SK-N-SH (cell line): ENCODE measurements at regions not wholly inside any gene's neighbourhood (a gene's known extent, or its start where the extent isn't known, plus 50 kb on each side); places are given as distances from the start of the nearest gene placed in this dataset.

Source experiments
- CHD2 ChIP-seq: fragments of 150-350 bp; IDR thresholded peaks from 2 replicates; pipeline ENCODE4 v1.6.1; 2018; ENCODE audit warnings: low read length; ENCODE audit not compliant: partially characterized antibody
- EP300 ChIP-seq, 2 experiments: IDR thresholded peaks; 2 replicates each; pipeline versions ENCODE4 v1.4.0 to v1.6.1; 2012; ENCODE audit warnings: borderline replicate concordance in 1 of 2, low read depth in 1 of 2, low read length in 1 of 2
- FOXJ3 ChIP-seq: sonication (generic); formaldehyde crosslinking; IDR thresholded peaks from 2 replicates; pipeline ENCODE4 v1.5.1; 2020; ENCODE audit warnings: mild to moderate bottlenecking, missing genetic modification reagents
- MEF2A ChIP-seq: IDR thresholded peaks from 2 replicates; pipeline ENCODE4 v1.4.0; 2012; ENCODE audit warnings: low read depth, borderline replicate concordance
- POLR2AphosphoS5 ChIP-seq: IDR thresholded peaks from 2 replicates; pipeline ENCODE4 v1.6.1; 2012; ENCODE audit warnings: low read depth, low read length
- RAD21 ChIP-seq: IDR thresholded peaks from 2 replicates; pipeline ENCODE4 v1.6.1; 2012; ENCODE audit warnings: mild to moderate bottlenecking, low read length
- RFX5 ChIP-seq: IDR thresholded peaks from 2 replicates; pipeline ENCODE4 v1.6.1; 2012; ENCODE audit warnings: mild to moderate bottlenecking, improper control_type of control experiment, low read length
- RXRA ChIP-seq: IDR thresholded peaks from 2 replicates; pipeline ENCODE4 v1.4.0; 2012; ENCODE audit warnings: low read depth, mild to moderate bottlenecking, borderline replicate concordance
- TAF1 ChIP-seq: IDR thresholded peaks from 2 replicates; pipeline ENCODE4 v1.6.1; 2012; ENCODE audit warnings: low read depth, mild to moderate bottlenecking, low read length, moderate library complexity, borderline replicate concordance
- TF ChIP-seq, protein P1 (sequence below): IDR thresholded peaks from 2 replicates; pipeline ENCODE4 v1.4.0; 2012; ENCODE audit warnings: low read depth, borderline replicate concordance
- TF ChIP-seq, protein P2 (sequence below): fragments of 200-600 bp; sonication (generic); IDR thresholded peaks from 2 replicates; pipeline ENCODE4 v1.6.1; 2017; ENCODE audit warnings: antibody characterized with exemption, mild to moderate bottlenecking, moderate library complexity

DNA sequence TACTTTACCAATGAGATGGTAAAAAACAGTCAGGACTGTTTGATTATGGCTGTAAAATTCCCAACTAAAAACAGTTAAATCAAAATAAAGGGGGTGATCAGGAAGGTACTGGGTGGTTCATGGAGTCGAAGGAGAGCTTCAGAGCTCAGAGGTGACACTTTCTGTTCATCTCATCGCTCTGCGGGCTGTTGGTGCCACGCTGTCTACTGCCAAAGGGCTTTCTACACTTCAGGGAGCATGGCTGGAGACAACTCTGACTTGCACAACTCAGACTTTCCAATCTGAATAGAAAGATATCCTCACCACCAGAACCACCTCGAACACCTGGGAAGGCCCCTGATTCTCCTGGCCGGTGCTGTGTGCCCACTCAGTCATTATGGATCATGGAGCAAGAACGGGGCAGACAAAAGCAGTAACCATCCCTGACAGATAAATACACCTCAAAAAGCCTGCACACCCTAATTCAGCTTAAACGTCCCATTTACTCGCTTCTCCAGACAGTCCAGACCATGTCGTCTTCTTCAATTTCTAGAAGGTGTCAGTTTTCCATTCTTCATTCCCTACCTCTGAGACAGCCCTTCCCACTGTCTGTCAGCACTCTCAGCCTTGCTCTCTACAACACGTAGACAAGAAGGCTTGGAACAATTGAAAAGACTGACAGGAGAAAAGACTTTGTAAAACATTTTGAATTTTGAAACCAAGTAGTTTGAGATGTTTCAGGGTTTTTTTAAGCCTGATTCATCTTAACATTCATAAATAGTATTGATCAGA lies 348.7 kb upstream of the NFE2L3 start:
- TF ChIP-seq, protein P1, sequence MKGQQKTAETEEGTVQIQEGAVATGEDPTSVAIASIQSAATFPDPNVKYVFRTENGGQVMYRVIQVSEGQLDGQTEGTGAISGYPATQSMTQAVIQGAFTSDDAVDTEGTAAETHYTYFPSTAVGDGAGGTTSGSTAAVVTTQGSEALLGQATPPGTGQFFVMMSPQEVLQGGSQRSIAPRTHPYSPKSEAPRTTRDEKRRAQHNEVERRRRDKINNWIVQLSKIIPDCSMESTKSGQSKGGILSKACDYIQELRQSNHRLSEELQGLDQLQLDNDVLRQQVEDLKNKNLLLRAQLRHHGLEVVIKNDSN: no peak
- TF ChIP-seq, protein P2, sequence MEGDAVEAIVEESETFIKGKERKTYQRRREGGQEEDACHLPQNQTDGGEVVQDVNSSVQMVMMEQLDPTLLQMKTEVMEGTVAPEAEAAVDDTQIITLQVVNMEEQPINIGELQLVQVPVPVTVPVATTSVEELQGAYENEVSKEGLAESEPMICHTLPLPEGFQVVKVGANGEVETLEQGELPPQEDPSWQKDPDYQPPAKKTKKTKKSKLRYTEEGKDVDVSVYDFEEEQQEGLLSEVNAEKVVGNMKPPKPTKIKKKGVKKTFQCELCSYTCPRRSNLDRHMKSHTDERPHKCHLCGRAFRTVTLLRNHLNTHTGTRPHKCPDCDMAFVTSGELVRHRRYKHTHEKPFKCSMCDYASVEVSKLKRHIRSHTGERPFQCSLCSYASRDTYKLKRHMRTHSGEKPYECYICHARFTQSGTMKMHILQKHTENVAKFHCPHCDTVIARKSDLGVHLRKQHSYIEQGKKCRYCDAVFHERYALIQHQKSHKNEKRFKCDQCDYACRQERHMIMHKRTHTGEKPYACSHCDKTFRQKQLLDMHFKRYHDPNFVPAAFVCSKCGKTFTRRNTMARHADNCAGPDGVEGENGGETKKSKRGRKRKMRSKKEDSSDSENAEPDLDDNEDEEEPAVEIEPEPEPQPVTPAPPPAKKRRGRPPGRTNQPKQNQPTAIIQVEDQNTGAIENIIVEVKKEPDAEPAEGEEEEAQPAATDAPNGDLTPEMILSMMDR: no peak
- TF ChIP-seq TAF1: no peak
- no peak for TF ChIP-seq EP300 (IDR thresholded peaks at IDR 0.05; ENCODE audit: borderline replicate concordance in 1 of 2, low read depth in 1 of 2, low read length in 1 of 2)
- TF ChIP-seq MEF2A: no peak
- TF ChIP-seq CHD2: no peak
- TF ChIP-seq RAD21: no peak
- no peak for TF ChIP-seq POLR2AphosphoS5
- no peak for TF ChIP-seq RFX5
- TF ChIP-seq RXRA: no peak
- TF ChIP-seq FOXJ3: no peak
